Liver (tissue), 8 donors: ENCODE measurements at regions not wholly inside any gene's neighbourhood (a gene's known extent, or its start where the extent isn't known, plus 50 kb on each side); places are given as distances from the start of the nearest gene placed in this dataset.

Experiments used
- DNase-seq: peaks from one replicate; pipeline ENCODE4 v3.0.0-alpha.2; 2017; ENCODE audit warnings: low spot score
- H3K27ac ChIP-seq, 2 donors: one replicate each; pipeline ENCODE4 v1.7.0; 2013; ENCODE audit warnings: inconsistent platforms in 2 of 2, low read length in 2 of 2, control low read depth in 1 of 2, low read depth in 1 of 2, mild to moderate bottlenecking in 1 of 2
- H3K27me3 ChIP-seq, 4 donors: one replicate each; pipeline versions ENCODE4 v1.6.1 to v1.7.0; 2013; ENCODE audit warnings: low read length in 3 of 4, inconsistent platforms in 1 of 4, mild to moderate bottlenecking in 1 of 4, moderate library complexity in 1 of 4; ENCODE audit not compliant: control insufficient read depth in 4 of 4, insufficient read depth in 4 of 4
- H3K36me3 ChIP-seq, 4 donors: one replicate each; pipeline versions ENCODE4 v1.6.1 to v1.7.0; 2013; ENCODE audit warnings: low read length in 3 of 4, mild to moderate bottlenecking in 3 of 4, low read depth in 1 of 4, moderate library complexity in 1 of 4; ENCODE audit not compliant: control insufficient read depth in 4 of 4, insufficient read depth in 3 of 4
- H3K4me1 ChIP-seq, 4 donors: one replicate each; pipeline versions ENCODE4 v1.6.1 to v1.7.0; 2013; ENCODE audit warnings: low read length in 3 of 4, mild to moderate bottlenecking in 3 of 4, moderate library complexity in 1 of 4; ENCODE audit not compliant: control insufficient read depth in 4 of 4, insufficient read depth in 4 of 4
- H3K4me3 ChIP-seq, 3 donors: one replicate each; pipeline versions ENCODE4 v1.6.1 to v1.7.0; 2013; ENCODE audit warnings: low read length in 3 of 3, control low read depth in 1 of 3, low read depth in 1 of 3, mild to moderate bottlenecking in 1 of 3
- H3K9ac ChIP-seq, 2 donors: one replicate each; pipeline ENCODE4 v1.7.0; 2013; ENCODE audit warnings: low read length in 2 of 2, mild to moderate bottlenecking in 2 of 2, moderate library complexity in 2 of 2, control low read depth in 1 of 2, low read depth in 1 of 2
- H3K9me3 ChIP-seq, 4 donors: one replicate each; pipeline versions ENCODE4 v1.6.1 to v1.7.0; 2013; ENCODE audit warnings: low read length in 3 of 4; ENCODE audit not compliant: control insufficient read depth in 4 of 4
- CTCF ChIP-seq: fragments of 150-350 bp; IDR thresholded peaks from 2 replicates; pipeline ENCODE4 v1.5.1; 2017; ENCODE audit warnings: improper control_type of control experiment, low read depth, low read length; ENCODE audit not compliant: missing input control
- EGR1 ChIP-seq, 2 donors: IDR thresholded peaks; 2 replicates each; pipeline ENCODE4 v1.6.1; 2016 to 2018; ENCODE audit warnings: antibody characterized with exemption in 2 of 2, low read depth in 2 of 2
- FOXA1 ChIP-seq: IDR thresholded peaks from 2 replicates; pipeline ENCODE4 v1.6.1; 2016; ENCODE audit warnings: antibody characterized with exemption
- FOXA2 ChIP-seq: IDR thresholded peaks from 2 replicates; pipeline ENCODE4 v1.6.1; 2016; ENCODE audit warnings: antibody characterized with exemption
- GABPA ChIP-seq, 2 donors: IDR thresholded peaks in 1 of 2; conservative IDR thresholded peaks in 1 of 2; 2 replicates each; pipeline ENCODE4 v1.6.1; 2016; ENCODE audit warnings: antibody characterized with exemption in 2 of 2, mild to moderate bottlenecking in 1 of 2, moderate library complexity in 1 of 2
- HNF4A ChIP-seq, 2 donors: conservative IDR thresholded peaks; 2 replicates each; pipeline ENCODE4 v1.6.1; 2016; ENCODE audit warnings: antibody characterized with exemption in 2 of 2, mild to moderate bottlenecking in 2 of 2
- HNF4G ChIP-seq: IDR thresholded peaks from 2 replicates; pipeline ENCODE4 v1.6.1; 2016; ENCODE audit warnings: antibody characterized with exemption
- JUND ChIP-seq, 2 donors: IDR thresholded peaks; 2 replicates each; pipeline ENCODE4 v1.6.1; 2016; ENCODE audit warnings: antibody characterized with exemption in 2 of 2
- NR2F2 ChIP-seq: IDR thresholded peaks from 2 replicates; pipeline ENCODE4 v1.6.1; 2016; ENCODE audit warnings: antibody characterized with exemption
- RAD21 ChIP-seq, 2 donors: IDR thresholded peaks; 2 replicates each; pipeline ENCODE4 v1.6.1; 2016; ENCODE audit warnings: antibody characterized with exemption in 2 of 2, mild to moderate bottlenecking in 2 of 2
- RXRA ChIP-seq, 2 donors: IDR thresholded peaks; 2 replicates each; pipeline ENCODE4 v1.6.1; 2017 to 2018; ENCODE audit warnings: antibody characterized with exemption in 2 of 2, mild to moderate bottlenecking in 1 of 2
- SP1 ChIP-seq: IDR thresholded peaks from 2 replicates; pipeline ENCODE4 v1.6.1; 2018; ENCODE audit warnings: antibody characterized with exemption, mild to moderate bottlenecking
- TAF1 ChIP-seq: conservative IDR thresholded peaks from 2 replicates; pipeline ENCODE4 v1.6.1; 2016; ENCODE audit warnings: antibody characterized with exemption, mild to moderate bottlenecking
- YY1 ChIP-seq: IDR thresholded peaks from 2 replicates; pipeline ENCODE4 v1.6.1; 2016; ENCODE audit warnings: antibody characterized with exemption, mild to moderate bottlenecking
- WGBS: extraction: QIAGEN DNeasy Blood & Tissue Kit; methylation state at CpG from one replicate; pipeline ENCODE4 v1.1.7; 2013; 5-methylcytosine and 5-hydroxymethylcytosine counted together
- TF ChIP-seq, protein P1 (sequence below): IDR thresholded peaks from 2 replicates; pipeline ENCODE4 v1.6.1; 2016; ENCODE audit warnings: antibody characterized with exemption
- TF ChIP-seq, protein P2 (sequence below): IDR thresholded peaks from 2 replicates; pipeline ENCODE4 v1.6.1; 2016; ENCODE audit warnings: antibody characterized with exemption
- TF ChIP-seq, protein P3 (sequence below): IDR thresholded peaks from 2 replicates; pipeline ENCODE4 v1.6.1; 2016; ENCODE audit warnings: antibody characterized with exemption, mild to moderate bottlenecking
- donor health status: healthy.
- donor health status: healthy.
- donor health status: healthy.
- donor health status: healthy.
- donor health status: healthy.

GRCh38 chr5:117337064-117337749, 762.6 kb upstream of the SEMA6A start:
- Histone ChIP-seq H3K27me3 (no peaks in the 10 kb centered on the region), H3K9me3 (no peaks in the 10 kb centered on the region), H3K4me3 (no peak overlapping the region), H3K36me3 (no peaks in the 10 kb centered on the region), H3K4me1 (no peaks in the 10 kb centered on the region), H3K9ac (no peak overlapping the region), H3K27ac (no peak overlapping the region)
- WGBS, result 55% methylated on average over 4 of the region's 4 CpGs
- DNase-seq, result no peak
- TF ChIP-seq HNF4A (conservative IDR thresholded peaks at IDR 0.05) (no peak), CTCF (no peak), EGR1 (IDR thresholded peaks at IDR 0.05; ENCODE audit: low read depth in 2 of 2) (no peak), FOXA2 (no peak), RXRA (IDR thresholded peaks at IDR 0.05) (no peak), FOXA1 (no peak), HNF4G (no peak), SP1 (no peak), RAD21 (IDR thresholded peaks at IDR 0.05) (no peak), GABPA (IDR thresholded peaks at IDR 0.05 in 1 of 2, conservative IDR thresholded peaks at IDR 0.05 in 1 of 2) (no peak), NR2F2 (no peak)
- TF ChIP-seq, protein P1, sequence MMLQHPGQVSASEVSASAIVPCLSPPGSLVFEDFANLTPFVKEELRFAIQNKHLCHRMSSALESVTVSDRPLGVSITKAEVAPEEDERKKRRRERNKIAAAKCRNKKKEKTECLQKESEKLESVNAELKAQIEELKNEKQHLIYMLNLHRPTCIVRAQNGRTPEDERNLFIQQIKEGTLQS, result no peak
- TF ChIP-seq, protein P2, sequence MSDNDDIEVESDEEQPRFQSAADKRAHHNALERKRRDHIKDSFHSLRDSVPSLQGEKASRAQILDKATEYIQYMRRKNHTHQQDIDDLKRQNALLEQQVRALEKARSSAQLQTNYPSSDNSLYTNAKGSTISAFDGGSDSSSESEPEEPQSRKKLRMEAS, result no peak
- TF ChIP-seq, protein P3, sequence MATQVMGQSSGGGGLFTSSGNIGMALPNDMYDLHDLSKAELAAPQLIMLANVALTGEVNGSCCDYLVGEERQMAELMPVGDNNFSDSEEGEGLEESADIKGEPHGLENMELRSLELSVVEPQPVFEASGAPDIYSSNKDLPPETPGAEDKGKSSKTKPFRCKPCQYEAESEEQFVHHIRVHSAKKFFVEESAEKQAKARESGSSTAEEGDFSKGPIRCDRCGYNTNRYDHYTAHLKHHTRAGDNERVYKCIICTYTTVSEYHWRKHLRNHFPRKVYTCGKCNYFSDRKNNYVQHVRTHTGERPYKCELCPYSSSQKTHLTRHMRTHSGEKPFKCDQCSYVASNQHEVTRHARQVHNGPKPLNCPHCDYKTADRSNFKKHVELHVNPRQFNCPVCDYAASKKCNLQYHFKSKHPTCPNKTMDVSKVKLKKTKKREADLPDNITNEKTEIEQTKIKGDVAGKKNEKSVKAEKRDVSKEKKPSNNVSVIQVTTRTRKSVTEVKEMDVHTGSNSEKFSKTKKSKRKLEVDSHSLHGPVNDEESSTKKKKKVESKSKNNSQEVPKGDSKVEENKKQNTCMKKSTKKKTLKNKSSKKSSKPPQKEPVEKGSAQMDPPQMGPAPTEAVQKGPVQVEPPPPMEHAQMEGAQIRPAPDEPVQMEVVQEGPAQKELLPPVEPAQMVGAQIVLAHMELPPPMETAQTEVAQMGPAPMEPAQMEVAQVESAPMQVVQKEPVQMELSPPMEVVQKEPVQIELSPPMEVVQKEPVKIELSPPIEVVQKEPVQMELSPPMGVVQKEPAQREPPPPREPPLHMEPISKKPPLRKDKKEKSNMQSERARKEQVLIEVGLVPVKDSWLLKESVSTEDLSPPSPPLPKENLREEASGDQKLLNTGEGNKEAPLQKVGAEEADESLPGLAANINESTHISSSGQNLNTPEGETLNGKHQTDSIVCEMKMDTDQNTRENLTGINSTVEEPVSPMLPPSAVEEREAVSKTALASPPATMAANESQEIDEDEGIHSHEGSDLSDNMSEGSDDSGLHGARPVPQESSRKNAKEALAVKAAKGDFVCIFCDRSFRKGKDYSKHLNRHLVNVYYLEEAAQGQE, result no peak

- Histone ChIP-seq H3K27ac (no peak overlapping the region), H3K9me3 (no peaks in the 10 kb centered on the region), H3K36me3 (no peaks in the 10 kb centered on the region), H3K9ac (no peak overlapping the region), H3K4me3 (no peak overlapping the region), H3K27me3 (no peaks in the 10 kb centered on the region), H3K4me1 (no peaks in the 10 kb centered on the region)
- WGBS, result 82% methylated on average over 3 of the region's 3 CpGs
- TF ChIP-seq YY1 (no peak), SP1 (no peak), EGR1 (IDR thresholded peaks at IDR 0.05; ENCODE audit: low read depth in 2 of 2) (no peak), JUND (IDR thresholded peaks at IDR 0.05) (no peak), RXRA (IDR thresholded peaks at IDR 0.05) (no peak), NR2F2 (no peak), TAF1 (no peak), FOXA1 (no peak)
- DNase-seq, result no peak
Measured at GRCh38 chr5:117336208-117336607, 761.6 kb upstream of the SEMA6A start.
